HL-60 (cell line): ENCODE measurements at regions not wholly inside any gene's neighbourhood (a gene's known extent, or its start where the extent isn't known, plus 50 kb on each side); places are given as distances from the start of the nearest gene placed in this dataset.

Source experiments
- CTCF ChIP-seq: IDR thresholded peaks from one replicate; pipeline ENCODE4 v1.5.1; 2011; ENCODE audit warnings: low read length, control low read depth, inconsistent platforms; ENCODE audit not compliant: insufficient read depth
- POLR2AphosphoS5 ChIP-seq: IDR thresholded peaks from 2 replicates; pipeline ENCODE4 v1.6.1; 2012; ENCODE audit warnings: low read depth
- REST ChIP-seq: IDR thresholded peaks from 2 replicates; pipeline ENCODE4 v1.6.1; 2012; ENCODE audit warnings: low read depth; ENCODE audit not compliant: insufficient replicate concordance
- SPI1 ChIP-seq: IDR thresholded peaks from 2 replicates; pipeline ENCODE4 v1.6.1; 2012; ENCODE audit warnings: low read depth, mild to moderate bottlenecking, borderline replicate concordance

- TF ChIP-seq REST (no peak), CTCF (no peak), POLR2AphosphoS5 (no peak), SPI1 (no peak)
Observed at GRCh38 chr10:128364631-128365030, 238.4 kb upstream of the MKI67 start.
